SH-SY5Y (cell line): ENCODE measurements at regions not wholly inside any gene's neighbourhood (a gene's known extent, or its start where the extent isn't known, plus 50 kb on each side); places are given as distances from the start of the nearest gene placed in this dataset.

ENCODE experiments used
- GATA2 ChIP-seq: IDR thresholded peaks from 2 replicates; pipeline ENCODE4 v1.6.1; 2011; ENCODE audit warnings: mild to moderate bottlenecking, low read depth, low read length
- GATA3 ChIP-seq: IDR thresholded peaks from 2 replicates; pipeline ENCODE4 v1.6.1; 2011; ENCODE audit warnings: low read depth, mild to moderate bottlenecking, low read length, moderate library complexity

DNA sequence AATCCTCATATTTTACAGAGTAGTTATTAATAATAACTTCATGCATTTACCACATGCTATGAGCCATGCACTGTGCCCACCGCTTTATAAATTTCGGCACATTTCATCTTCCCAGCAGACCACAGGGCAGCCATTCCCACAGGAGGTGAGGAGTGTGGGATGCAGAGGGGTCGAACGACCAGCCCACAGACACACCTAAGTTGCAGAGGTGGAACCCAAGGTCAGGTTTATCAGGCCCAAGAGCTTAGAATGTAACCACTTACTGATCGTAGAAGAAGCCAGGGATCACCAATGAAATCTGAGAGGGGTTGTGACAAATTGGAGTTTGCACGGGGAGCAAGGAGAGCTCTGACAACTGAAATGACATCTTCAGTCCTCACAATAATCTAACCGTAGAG is 303.0 kb upstream of the MSX2 start:
- no peak for TF ChIP-seq GATA3
- no peak for TF ChIP-seq GATA2

DNA sequence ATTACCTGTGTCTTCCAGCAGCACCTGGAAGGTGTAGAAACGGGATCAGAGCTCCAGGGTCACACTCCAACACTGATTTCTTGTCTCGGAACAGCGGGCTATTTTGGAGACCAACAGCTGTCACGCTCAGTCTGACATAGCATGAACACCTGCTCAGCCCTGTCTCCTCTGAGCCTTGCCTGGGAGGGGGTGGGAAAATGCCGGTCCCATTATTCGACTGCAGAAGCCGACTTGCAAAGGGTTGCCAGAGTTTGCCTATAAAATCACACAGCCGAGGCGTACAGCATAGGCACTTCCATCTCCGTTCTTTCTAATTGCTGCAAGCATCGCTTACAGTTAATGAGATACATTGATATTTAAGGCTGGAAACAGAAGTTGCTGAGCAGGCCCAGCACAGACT is 300.8 kb upstream of the MSX2 start:
- TF ChIP-seq GATA2, result no peak
- TF ChIP-seq GATA3, result no peak

DNA sequence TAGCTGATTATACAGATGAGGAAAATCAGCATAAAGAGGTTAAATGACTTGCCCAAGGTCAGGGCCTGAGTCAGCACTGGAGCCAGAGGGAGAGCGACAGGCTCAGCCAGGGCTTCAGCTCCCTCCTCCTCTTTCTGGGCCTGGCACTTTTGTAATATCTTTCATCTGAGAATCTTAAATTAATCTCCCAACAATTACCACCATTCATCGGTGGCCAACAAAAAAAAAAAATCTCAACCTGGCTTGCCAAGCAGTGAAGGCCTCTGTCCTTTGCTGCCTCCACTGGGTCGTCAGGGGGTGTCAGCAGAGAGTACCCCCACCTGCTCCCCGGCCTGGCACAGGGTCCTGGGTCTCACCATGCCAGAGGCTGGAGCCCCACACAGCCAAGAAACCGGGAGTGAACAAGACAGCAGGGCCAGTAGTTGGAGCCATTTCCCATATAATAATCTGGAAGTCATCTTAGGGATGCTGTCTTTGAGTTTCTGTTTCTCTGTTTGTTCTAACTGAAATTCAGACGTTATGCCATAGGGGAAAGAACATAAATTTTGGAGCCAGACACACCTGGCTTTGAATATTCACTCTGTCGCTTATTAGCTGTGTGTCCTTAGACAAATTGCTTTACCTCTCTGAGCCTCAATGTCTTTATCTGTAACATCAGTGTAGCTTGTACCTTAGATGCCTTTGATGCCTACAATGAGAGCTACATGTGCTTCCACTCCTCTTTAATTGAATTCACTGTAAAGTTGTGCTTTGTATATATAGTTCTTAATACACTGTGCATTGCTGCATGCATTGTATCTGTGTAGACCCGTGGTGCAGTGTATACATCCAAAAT is 299.9 kb upstream of the MSX2 start:
- TF ChIP-seq GATA2, result no peak
- TF ChIP-seq GATA3, result no peak

DNA sequence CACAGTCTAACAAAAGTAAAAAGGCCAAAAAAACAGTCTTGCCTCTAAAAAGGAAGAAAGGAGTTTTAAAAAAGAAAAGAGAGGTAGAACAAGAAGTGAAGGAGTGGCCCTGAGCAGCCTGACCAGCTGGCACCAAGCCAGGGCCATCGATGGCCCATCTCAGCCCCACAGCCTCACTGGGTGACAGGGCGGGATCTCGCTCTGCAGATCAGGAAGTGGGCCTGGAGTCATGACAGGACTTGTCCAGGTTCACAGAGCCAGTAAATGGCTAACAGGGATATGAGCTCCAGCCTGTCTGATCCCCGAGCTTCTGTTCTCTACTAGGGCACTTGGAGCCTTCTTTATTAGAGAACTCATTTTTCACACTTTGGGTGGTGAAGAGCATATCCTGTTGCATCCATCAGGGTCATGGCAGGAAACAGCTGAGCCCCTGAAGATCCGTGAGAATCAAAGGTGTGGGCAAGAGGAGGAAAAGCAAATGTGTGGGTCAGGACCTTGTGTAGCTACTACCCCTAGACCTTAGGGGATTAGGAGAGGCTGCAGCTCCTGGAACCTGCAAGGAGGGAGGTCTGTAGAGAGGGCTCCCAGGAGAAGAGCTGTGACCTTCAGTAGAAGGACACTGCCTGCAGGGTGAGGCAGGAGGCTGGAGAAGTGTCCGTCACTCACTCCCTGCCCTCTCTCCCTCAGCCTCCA is 299.0 kb upstream of the MSX2 start:
- TF ChIP-seq GATA2 (no peak), GATA3 (no peak)

DNA sequence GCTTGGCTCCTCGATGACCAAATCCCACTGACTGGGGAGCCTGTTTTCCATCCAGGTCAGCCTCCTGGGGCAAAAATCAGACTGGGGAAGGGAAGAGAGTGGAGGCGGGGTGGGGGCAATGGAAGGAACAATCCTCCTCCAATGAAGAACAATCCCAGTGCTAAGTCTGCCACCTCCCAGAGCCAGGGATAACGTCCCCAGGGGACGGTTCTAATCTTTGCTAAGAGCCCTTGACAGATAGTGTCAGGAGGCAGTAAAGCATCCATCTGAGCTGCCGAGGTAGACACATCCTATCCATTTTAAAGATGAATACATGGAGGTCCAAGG is 298.5 kb upstream of the MSX2 start:
- TF ChIP-seq GATA3, result no peak
- no peak for TF ChIP-seq GATA2

DNA sequence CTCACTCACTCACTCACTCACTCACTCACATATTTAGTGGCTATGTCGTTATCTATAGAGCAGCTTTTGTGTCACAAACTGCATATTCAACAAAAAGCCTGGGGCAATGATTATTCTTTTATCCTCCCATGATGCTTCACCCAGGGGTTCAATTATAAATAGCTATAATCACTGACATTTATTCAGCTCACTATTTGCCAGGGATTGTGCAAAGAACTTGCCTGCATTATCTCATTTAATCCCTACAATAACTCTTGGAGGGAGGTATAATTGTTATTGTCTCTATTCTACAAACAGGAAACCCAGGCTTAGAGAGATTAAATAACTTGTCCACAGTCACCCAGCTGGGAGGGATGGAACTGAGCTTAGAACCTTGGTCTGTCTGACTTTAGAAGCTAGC is 298.0 kb upstream of the MSX2 start:
- TF ChIP-seq GATA2 (no peak), GATA3 (no peak)

DNA sequence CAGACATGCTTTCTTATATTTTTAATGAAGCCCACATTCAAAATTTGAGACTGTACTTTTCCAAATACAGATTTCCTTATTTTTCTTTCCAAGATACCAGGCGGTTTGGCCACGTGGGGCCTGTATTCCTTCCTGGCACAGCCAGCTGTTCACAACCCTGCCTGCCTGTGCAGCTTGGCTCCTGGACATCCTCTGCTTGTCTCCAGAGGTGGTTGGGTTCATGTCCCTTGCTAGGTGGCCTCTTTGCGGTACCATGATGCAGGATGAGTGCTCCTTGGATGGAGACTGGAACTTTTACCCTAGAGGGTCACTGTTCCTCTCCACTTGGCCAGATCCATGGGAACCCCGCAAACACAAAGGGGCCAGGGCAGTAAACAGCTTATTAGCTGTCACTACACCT is 297.5 kb upstream of the MSX2 start:
- TF ChIP-seq GATA2, result no peak
- no peak for TF ChIP-seq GATA3

DNA sequence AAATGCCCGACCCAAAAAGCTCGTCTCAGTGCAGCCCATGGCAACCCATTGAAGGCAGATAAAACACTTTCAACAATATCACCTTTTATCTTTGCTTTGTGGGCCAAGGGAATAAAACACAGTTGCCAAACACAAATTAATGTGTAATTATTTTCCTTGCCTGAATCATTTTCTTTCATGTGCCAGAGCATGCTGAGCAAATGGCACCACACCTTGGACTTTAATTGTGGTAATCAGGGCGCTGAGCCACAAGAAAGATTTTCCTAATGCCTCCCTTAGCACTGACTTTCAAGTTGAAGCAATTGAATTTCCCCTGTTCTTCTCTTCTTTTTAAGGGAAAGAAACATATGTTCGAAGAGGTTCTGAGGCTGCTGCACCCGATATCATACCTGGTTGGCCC is 297.1 kb upstream of the MSX2 start:
- no peak for TF ChIP-seq GATA2

DNA sequence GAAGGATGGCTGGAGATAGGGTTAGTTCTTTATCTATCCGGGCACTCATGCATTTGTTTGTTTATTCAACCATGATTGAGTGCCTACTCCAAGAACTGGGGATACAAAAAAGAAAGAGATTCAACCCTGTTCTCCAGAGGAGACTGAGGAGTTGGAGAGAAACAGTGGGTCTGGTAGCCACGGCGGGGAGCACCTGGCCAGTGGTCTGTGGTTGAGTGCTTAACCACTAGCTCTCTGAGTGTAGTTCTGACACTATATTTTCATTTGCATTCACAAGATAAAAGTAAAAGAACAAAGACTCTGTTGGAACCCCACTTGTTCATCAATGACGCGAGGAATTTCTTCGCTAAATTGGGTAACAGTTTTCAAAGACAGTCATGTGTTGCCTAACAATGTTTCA is 295.5 kb upstream of the MSX2 start:
- TF ChIP-seq GATA3 (no peak), GATA2 (no peak)

DNA sequence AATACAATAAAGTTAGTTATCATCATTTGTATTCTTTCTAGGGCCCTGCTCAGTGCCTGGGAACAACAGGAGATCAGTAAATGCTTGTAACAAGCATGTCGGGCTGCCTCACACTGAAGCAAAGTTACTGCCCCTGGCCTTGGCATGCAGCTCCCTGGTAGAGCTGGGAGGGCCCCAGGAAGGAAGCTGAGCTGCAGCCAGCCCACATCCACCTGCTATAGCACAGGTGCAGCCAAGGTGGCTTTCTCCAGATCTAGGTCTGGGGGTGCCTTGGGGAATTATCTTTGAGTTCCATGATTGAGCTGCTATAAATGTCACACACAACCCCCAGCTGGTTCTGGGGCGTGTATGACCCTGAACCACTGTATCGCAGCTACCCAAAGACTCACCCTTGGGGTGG is 293.4 kb upstream of the MSX2 start:
- TF ChIP-seq GATA2, result no peak
- TF ChIP-seq GATA3, result no peak

DNA sequence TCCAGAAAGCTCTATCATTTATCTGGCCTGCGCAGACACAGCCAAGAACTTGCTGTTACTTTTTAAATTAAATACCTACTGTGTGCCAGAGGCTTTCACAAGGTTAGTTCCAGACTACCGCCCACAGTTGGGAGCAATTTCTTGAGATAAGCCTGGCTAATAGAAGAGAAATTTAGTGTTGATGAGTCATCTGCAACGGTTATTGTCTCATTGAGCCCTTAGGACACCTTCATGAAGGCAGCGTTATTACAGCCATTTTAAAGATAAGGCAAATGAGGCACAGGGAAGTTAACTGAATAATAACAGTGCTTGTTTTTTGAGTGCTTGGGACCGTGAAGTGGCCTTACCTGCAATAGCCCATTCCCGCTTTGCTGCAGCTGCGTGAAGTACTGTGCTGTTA is 292.9 kb upstream of the MSX2 start:
- no peak for TF ChIP-seq GATA3
- no peak for TF ChIP-seq GATA2

DNA sequence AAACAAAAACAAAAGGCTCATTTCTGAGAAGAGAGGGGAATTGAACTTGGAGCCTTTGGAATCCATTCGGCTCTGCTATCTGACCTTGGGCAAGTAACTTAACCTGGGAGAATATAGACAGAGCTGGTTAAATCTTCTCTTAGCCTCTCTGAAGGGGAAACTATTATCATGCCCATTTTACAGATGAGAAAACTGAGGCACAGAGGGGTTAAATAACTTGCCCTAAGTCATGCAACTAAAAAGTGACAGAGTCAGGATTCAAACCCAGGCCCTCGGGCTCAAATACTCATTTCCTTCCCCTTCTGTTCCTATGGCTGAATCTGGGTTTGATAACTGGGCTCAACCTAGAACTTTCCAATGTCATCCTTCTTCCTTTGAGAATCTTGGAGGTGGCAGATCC is 291.3 kb upstream of the MSX2 start:
- TF ChIP-seq GATA3 (no peak), GATA2 (no peak)

DNA sequence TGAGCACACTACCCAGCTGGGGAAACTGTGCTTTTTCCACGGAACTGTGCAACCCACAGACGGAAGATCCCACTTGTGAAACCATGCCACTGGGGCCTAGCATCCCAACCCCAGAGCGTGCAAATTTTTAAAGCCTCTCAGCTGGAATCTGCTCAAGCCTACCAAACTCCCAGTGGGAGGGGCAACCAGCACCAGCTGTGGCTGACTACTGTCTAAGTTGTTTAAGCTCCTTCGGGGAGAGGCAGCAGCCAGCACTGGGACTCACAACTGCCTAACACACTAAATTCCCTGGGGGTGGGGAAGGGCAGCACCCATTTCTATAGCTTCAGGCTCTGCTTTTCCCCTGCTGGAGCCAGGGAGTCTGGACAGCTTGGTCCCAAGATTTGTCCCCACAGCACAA is 287.6 kb upstream of the MSX2 start:
- TF ChIP-seq GATA2, result no peak
- TF ChIP-seq GATA3, result no peak

DNA sequence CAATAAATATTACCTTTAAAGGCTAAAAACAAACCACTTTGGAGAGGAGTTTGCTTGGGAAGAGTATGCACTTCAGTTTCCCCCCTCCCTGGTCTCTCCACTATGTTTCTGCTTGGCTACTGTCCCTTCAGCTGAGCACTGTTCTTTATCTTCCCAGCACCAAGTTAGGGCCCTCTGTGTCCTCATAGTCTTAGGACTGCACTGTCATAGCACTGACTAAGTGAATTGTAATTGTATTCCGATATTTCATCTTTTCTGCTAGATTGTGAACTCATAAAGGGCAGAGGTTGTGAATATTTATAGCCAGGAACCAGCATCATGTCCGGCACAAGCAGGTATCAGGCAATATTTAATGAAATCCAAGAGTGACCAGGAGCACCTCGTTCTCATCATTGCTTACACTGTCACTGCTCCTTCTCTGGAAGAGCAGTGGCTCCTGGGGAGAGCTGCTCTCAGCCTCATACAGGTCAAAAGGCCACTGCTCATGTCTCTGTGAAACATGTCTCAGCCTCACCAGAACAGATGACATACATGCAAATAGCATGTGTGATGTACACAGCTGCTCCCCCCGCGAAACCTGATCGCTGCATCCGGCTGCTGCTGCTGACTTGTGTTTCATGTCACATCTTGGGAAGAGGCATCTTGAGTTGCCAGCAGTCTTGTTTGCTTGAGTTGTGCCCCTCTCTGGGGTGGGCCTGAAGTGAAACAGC is 279.7 kb upstream of the MSX2 start:
- TF ChIP-seq GATA2 (no peak), GATA3 (no peak)

DNA sequence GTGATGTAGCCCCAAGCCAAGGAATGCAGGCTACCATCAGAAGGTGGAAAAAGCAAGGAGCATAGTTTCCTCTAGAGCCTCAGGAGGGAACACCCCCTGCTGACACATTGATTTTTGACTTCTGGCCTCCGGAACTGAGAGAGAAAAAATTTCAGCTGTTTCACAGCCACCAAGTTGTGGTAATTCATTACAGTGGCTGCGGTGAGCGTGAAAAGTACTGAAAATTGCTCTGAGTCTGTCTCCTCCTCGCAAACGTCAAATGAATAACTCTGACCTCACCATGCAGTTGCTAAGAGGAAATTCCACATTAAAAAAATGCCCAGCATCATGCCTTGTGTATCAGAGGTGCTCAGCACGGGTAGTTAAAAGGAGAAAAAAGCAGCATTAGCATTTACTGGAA is 277.9 kb upstream of the MSX2 start:
- TF ChIP-seq GATA2 (no peak), GATA3 (no peak)
